Kidney (tissue), 13 donors: ENCODE measurements at regions not wholly inside any gene's neighbourhood (a gene's known extent, or its start where the extent isn't known, plus 50 kb on each side); places are given as distances from the start of the nearest gene placed in this dataset.

ENCODE experiments used
- DNase-seq, 5 donors: peaks; one replicate each; pipeline ENCODE4 v3.0.0-alpha.2; 2013 to 2020
- FAIRE-seq: peaks from 2 replicates; lab custom pipeline; 2012; peaks lifted over from hg19 to GRCh38; lab: Jason Lieb, UNC
- H3K27ac ChIP-seq, 2 donors: one replicate each; pipeline ENCODE4 v1.7.0; 2013; ENCODE audit warnings: low read depth in 2 of 2, low read length in 2 of 2, inconsistent platforms in 1 of 2
- H3K27me3 ChIP-seq: one replicate; pipeline ENCODE4 v1.7.1; 2013; ENCODE audit warnings: low read length, inconsistent platforms; ENCODE audit not compliant: control insufficient read depth, insufficient read depth
- H3K36me3 ChIP-seq, 3 donors: one replicate each; pipeline versions ENCODE4 v1.7.0 to v1.7.1; 2013; ENCODE audit warnings: low read length in 3 of 3, control low read depth in 1 of 3, inconsistent platforms in 1 of 3; ENCODE audit not compliant: insufficient read depth in 3 of 3, control insufficient read depth in 2 of 3
- H3K4me1 ChIP-seq, 3 donors: one replicate each; pipeline versions ENCODE4 v1.7.0 to v1.7.1; 2013; ENCODE audit warnings: low read length in 3 of 3, inconsistent platforms in 1 of 3, low read depth in 1 of 3; ENCODE audit not compliant: control insufficient read depth in 2 of 3, insufficient read depth in 2 of 3
- H3K4me3 ChIP-seq, 3 donors: one replicate each; pipeline versions ENCODE4 v1.7.0 to v1.8.1; 2013; ENCODE audit warnings: low read length in 3 of 3, control low read depth in 1 of 3, inconsistent platforms in 1 of 3
- H3K9ac ChIP-seq, 3 donors: one replicate each; pipeline versions ENCODE4 v1.7.0 to v1.7.1; 2013; ENCODE audit warnings: low read length in 3 of 3, control low read depth in 1 of 3, inconsistent platforms in 1 of 3
- H3K9me3 ChIP-seq, 3 donors: one replicate each; pipeline versions ENCODE4 v1.7.0 to v1.7.1; 2013; ENCODE audit warnings: low read length in 3 of 3, control low read depth in 1 of 3, inconsistent platforms in 1 of 3; ENCODE audit not compliant: control insufficient read depth in 2 of 3, insufficient read depth in 1 of 3
- intact Hi-C: fragments of 100-400 bp; cut with DNase I; formaldehyde crosslinking; loops from one replicate; pipeline ENCODE4 v1.11.1; 2022
- TF ChIP-seq, protein P1 (sequence below): IDR thresholded peaks from 3 replicates; pipeline ENCODE4 v1.5.1; 2012; ENCODE audit warnings: mild to moderate bottlenecking, moderate library complexity, borderline replicate concordance; ENCODE audit not compliant: insufficient read depth; ENCODE audit errors: extremely low read depth
- donor health status: control.
- donor health status: control.
- donor health status: control.
- donor health status: control.
- donor health status: control.
- donor health status: DM: yes; HTN: yes; CAD: no.
- donor health status: Normal renal cell carcinoma (clear cell type).

DNA sequence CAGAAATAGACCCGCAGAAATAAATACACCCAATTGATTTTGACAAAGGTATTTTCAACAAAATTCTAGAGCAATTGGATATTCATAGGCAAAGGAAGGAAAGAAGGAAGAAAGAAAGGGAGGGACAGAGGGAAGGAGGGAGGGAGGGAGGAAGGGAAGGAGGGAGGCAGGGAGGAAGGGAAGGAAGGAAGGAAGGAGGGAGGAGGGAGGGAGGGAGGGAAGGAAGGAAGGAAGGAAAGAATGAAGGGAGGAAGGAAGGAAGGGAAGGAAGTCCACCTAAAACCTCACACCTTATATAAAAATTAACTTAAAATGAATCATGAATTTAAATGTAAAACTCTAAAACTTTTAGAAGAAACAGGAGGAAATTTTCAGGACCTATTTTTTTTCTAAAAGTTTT is 94.2 kb upstream of the USP47 start:
- no peaks in the 10 kb centered on the region for H3K27me3 ChIP-seq
- FAIRE-seq (no peak), DNase-seq (no peak)
- no peaks in the 10 kb centered on the region for H3K36me3 ChIP-seq
- H3K9ac ChIP-seq: no peak overlapping the region
- no peak overlapping the region for H3K27ac ChIP-seq
- no peaks in the 10 kb centered on the region for H3K9me3 ChIP-seq
- H3K4me1 ChIP-seq: no peaks in the 10 kb centered on the region
- TF ChIP-seq, protein P1, sequence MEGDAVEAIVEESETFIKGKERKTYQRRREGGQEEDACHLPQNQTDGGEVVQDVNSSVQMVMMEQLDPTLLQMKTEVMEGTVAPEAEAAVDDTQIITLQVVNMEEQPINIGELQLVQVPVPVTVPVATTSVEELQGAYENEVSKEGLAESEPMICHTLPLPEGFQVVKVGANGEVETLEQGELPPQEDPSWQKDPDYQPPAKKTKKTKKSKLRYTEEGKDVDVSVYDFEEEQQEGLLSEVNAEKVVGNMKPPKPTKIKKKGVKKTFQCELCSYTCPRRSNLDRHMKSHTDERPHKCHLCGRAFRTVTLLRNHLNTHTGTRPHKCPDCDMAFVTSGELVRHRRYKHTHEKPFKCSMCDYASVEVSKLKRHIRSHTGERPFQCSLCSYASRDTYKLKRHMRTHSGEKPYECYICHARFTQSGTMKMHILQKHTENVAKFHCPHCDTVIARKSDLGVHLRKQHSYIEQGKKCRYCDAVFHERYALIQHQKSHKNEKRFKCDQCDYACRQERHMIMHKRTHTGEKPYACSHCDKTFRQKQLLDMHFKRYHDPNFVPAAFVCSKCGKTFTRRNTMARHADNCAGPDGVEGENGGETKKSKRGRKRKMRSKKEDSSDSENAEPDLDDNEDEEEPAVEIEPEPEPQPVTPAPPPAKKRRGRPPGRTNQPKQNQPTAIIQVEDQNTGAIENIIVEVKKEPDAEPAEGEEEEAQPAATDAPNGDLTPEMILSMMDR: no peak
- no peak overlapping the region for H3K4me3 ChIP-seq
- intact Hi-C loops: no loop called here

DNA sequence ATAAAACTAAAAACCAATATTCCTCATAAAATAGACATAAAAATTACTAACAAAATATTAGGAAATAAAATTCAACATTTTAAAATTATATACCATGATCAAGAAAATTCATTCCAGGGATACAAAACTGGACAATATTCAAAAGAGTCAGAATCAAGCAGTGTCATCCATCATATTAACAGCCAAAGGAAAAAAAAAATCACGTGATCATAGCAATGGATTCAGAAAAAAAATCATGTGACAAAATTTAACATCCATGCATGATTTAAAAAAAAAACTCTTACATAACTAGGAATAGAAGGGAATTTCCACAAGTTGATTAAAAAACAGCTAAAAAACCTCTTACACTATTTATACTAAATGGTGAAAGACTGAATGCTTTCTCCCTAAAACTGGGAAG is 95.3 kb upstream of the USP47 start:
- FAIRE-seq (peak; percentile 35), DNase-seq (no peak)
- TF ChIP-seq, protein P1: no peak
- H3K9ac ChIP-seq: no peak overlapping the region
- H3K27ac ChIP-seq: no peak overlapping the region
- H3K36me3 ChIP-seq: no peaks in the 10 kb centered on the region
- intact Hi-C loops: no loop called here
- H3K4me3 ChIP-seq: no peak overlapping the region
- no peaks in the 10 kb centered on the region for H3K27me3 ChIP-seq
- H3K4me1 ChIP-seq: no peaks in the 10 kb centered on the region
- no peaks in the 10 kb centered on the region for H3K9me3 ChIP-seq

DNA sequence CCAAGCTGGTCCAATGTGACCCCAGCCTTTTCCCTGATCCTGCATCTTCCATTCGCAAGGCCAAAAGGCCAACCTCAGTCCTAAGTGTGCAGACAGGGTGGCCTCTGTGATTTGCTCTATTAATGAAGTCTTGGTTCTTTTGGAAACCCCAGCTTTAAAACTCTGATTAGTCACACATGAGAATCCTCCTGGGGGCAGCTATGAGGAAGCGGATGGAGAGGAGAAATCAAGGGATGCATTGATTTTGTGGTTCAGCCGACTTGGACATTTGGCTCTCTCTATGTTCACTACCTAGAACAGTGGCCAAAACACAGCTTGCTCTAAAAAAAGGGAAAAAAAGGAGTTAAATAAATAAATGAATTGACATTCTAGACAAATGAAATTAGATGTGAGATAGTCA is 98.6 kb upstream of the USP47 start:
- H3K36me3 ChIP-seq: no peaks in the 10 kb centered on the region
- intact Hi-C loops: no loop called here
- TF ChIP-seq, protein P1: no peak
- no peak overlapping the region for H3K9ac ChIP-seq
- FAIRE-seq (no peak), DNase-seq (no peak)
- no peak overlapping the region for H3K27ac ChIP-seq
- no peaks in the 10 kb centered on the region for H3K27me3 ChIP-seq
- H3K9me3 ChIP-seq: no peaks in the 10 kb centered on the region
- no peaks in the 10 kb centered on the region for H3K4me1 ChIP-seq
- H3K4me3 ChIP-seq: no peak overlapping the region

DNA sequence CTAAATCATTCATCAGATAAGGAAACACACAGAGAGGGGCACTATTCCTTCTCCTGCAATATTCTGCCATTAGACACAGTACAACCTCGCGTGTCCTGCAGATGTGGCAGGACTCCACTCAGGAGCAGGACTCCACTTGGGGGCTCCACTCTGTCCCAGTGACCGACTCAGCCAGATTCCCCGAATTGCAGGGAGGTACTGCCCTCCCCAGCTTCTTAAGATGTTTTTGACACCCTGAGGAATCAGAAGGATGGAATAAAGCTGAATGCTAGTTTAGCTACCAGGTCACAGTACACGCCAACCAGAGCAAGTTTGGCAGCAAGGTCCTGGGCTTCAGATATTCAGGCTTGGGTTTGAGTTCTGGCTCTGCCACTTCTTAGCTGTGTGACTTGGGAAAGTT is 99.3 kb upstream of the USP47 start:
- H3K36me3 ChIP-seq: no peaks in the 10 kb centered on the region
- intact Hi-C loops: no loop called here
- TF ChIP-seq, protein P1: no peak
- DNase-seq: no peak
- no peak overlapping the region for H3K9ac ChIP-seq
- H3K27me3 ChIP-seq: no peaks in the 10 kb centered on the region
- no peaks in the 10 kb centered on the region for H3K9me3 ChIP-seq
- H3K27ac ChIP-seq: no peak overlapping the region
- H3K4me3 ChIP-seq: no peak overlapping the region
- H3K4me1 ChIP-seq: no peaks in the 10 kb centered on the region
- no peak for FAIRE-seq
